ENCODE measurements at regions not wholly inside any gene's neighbourhood (a gene's known extent, or its start where the extent isn't known, plus 50 kb on each side); places are given as distances from the start of the nearest gene placed in this dataset.

DNA sequence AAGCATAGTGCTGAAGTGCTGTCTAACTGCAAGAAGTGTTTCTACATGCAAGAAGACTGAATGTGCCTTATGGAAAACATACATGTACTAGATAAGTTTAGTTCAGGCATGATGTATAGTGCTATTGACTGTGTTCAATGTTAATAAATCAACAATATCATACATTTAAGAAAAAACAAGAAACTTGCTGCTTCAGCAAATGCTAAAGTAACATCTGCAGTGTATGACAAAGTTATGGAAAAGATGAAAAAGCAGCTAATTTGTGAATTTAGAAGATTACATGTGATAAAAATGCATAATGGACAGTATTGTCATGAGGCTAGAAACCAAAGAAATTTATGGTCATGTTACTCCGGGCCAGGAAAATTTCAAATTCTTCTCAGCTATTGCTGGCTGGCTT lies 174.9 kb upstream of the SPTLC3 start:
- TF ChIP-seq, protein P1, sequence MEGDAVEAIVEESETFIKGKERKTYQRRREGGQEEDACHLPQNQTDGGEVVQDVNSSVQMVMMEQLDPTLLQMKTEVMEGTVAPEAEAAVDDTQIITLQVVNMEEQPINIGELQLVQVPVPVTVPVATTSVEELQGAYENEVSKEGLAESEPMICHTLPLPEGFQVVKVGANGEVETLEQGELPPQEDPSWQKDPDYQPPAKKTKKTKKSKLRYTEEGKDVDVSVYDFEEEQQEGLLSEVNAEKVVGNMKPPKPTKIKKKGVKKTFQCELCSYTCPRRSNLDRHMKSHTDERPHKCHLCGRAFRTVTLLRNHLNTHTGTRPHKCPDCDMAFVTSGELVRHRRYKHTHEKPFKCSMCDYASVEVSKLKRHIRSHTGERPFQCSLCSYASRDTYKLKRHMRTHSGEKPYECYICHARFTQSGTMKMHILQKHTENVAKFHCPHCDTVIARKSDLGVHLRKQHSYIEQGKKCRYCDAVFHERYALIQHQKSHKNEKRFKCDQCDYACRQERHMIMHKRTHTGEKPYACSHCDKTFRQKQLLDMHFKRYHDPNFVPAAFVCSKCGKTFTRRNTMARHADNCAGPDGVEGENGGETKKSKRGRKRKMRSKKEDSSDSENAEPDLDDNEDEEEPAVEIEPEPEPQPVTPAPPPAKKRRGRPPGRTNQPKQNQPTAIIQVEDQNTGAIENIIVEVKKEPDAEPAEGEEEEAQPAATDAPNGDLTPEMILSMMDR (IDR thresholded peaks at IDR 0.05) = no peak
- no peak for TF ChIP-seq POLR2A (IDR thresholded peaks at IDR 0.05)

Data from lower leg skin (tissue), 3 donors.